HG02885 (cell line): ENCODE measurements at regions not wholly inside any gene's neighbourhood (a gene's known extent, or its start where the extent isn't known, plus 50 kb on each side); places are given as distances from the start of the nearest gene placed in this dataset.

Experiments
- ATAC-seq: cut with Tn5 transposase; IDR thresholded peaks from one replicate; pipeline ENCODE4 v1.9.1; 2021; ENCODE audit warnings: mild to moderate bottlenecking; ENCODE audit not compliant: unreplicated experiment, poor library complexity

GRCh38 chr10:50936335-50936734 is 50.9 kb upstream of the A1CF start:
- ATAC-seq, result no peak

GRCh38 chr10:50937230-50937907 is 51.9 kb upstream of the A1CF start:
- no peak for ATAC-seq

- ATAC-seq, result no peak
These were observed 56.2 kb upstream of the A1CF start for GRCh38 chr10:50941629-50942028.

- no peak for ATAC-seq
These were observed 61.8 kb upstream of the A1CF start for GRCh38 chr10:50946991-50947781.

- no peak for ATAC-seq
These were observed 65.9 kb upstream of the A1CF start for GRCh38 chr10:50951365-50951764.

GRCh38 chr10:50961297-50961696 is 75.9 kb upstream of the A1CF start:
- no peak for ATAC-seq

- ATAC-seq, result no peak
These were observed 77.6 kb upstream of the A1CF start for GRCh38 chr10:50963063-50963462.

- ATAC-seq, result no peak
These were observed 83.1 kb upstream of the A1CF start for GRCh38 chr10:50968386-50969091.

- ATAC-seq, result no peak
These were observed 87.2 kb upstream of the A1CF start for GRCh38 chr10:50972591-50972990.

GRCh38 chr10:50981385-50981784 is 92.9 kb upstream of the PRKG1 start:
- no peak for ATAC-seq

GRCh38 chr10:50981904-50982303 is 92.4 kb upstream of the PRKG1 start:
- no peak for ATAC-seq

- ATAC-seq, result no peak
These were observed 91.3 kb upstream of the PRKG1 start for GRCh38 chr10:50982989-50983388.

GRCh38 chr10:50987934-50988333 is 86.4 kb upstream of the PRKG1 start:
- ATAC-seq, result no peak

- no peak for ATAC-seq
These were observed 85.5 kb upstream of the PRKG1 start for GRCh38 chr10:50988792-50989191.

GRCh38 chr10:50990568-50991455 is 83.5 kb upstream of the PRKG1 start:
- no peak for ATAC-seq

GRCh38 chr10:50991456-50992355 is 82.6 kb upstream of the PRKG1 start:
- ATAC-seq, result no peak

- ATAC-seq, result no peak
These were observed 81.9 kb upstream of the PRKG1 start for GRCh38 chr10:50992356-50992901.

- ATAC-seq, result no peak
These were observed 81.1 kb upstream of the PRKG1 start for GRCh38 chr10:50992972-50993766.
